Left ventricle myocardium inferior (tissue), 1 donor: ENCODE measurements at regions not wholly inside any gene's neighbourhood (a gene's known extent, or its start where the extent isn't known, plus 50 kb on each side); places are given as distances from the start of the nearest gene placed in this dataset.
"Not testable (repeated sequence)": the region's sequence is repeated elsewhere in the genome, so short reads cannot be mapped to it uniquely, and the experiment has no call there.

Experiments used
- DNase-seq: peaks from one replicate; pipeline ENCODE4 v3.0.0-alpha.2; 2020
- H3K27ac ChIP-seq: fragments of 200-600 bp; replicated peaks from 2 replicates; pipeline ENCODE4 v1.8.0; 2021
- H3K27me3 ChIP-seq: fragments of 200-600 bp; 2 replicates; pipeline ENCODE4 v1.8.0; 2021; ENCODE audit warnings: low read depth
- H3K36me3 ChIP-seq: fragments of 200-600 bp; 2 replicates; pipeline ENCODE4 v1.8.0; 2021
- H3K4me1 ChIP-seq: fragments of 200-600 bp; 2 replicates; pipeline ENCODE4 v1.8.0; 2021
- H3K4me3 ChIP-seq: fragments of 200-600 bp; 2 replicates; pipeline ENCODE4 v1.8.0; 2021; ENCODE audit warnings: mild to moderate bottlenecking, moderate library complexity
- H3K9me3 ChIP-seq: fragments of 200-600 bp; replicated peaks from 2 replicates; pipeline ENCODE4 v1.8.0; 2021
- CTCF ChIP-seq: fragments of 200-600 bp; IDR thresholded peaks from 2 replicates; pipeline ENCODE4 v1.8.0; 2021; ENCODE audit warnings: antibody characterized with exemption, mild to moderate bottlenecking, borderline replicate concordance
- intact Hi-C: fragments of 100-400 bp; cut with micrococcal nuclease; formaldehyde crosslinking; loops from one replicate; pipeline ENCODE4 v1.11.0; 2022
- donor health status: DM: no; HTN: yes; CAD: no; lungs with severe emphysema.

DNA sequence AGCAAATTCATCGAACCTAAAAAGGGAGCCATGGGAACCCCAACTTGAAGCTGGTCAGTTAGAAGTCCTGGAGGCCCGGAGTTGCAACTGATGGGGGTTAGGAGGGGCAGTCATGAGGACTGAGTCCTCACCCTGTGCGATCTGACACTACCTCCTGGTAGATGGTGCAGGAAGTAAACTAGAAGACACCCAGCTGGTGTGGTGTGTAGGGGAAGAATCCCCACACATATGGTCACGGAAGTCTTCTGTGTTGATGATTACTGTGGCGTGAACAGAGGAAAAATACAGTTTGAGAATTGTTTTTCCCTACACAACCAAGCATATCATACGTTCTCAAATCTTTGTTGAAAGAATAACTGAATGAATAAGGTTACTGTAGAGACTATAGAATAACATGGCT, 164.6 kb upstream of the KCTD7 start:
- H3K4me1 ChIP-seq, result no peaks in the 10 kb centered on the region
- no peak for DNase-seq
- no peaks in the 10 kb centered on the region for H3K27me3 ChIP-seq
- H3K4me3 ChIP-seq, result no peak overlapping the region
- no peak for TF ChIP-seq CTCF
- intact Hi-C loops, result no loop called here
- H3K36me3 ChIP-seq, result no peaks in the 10 kb centered on the region
- peaks cover 6% of the 10 kb centered on the region for H3K9me3 ChIP-seq
- no peak overlapping the region for H3K27ac ChIP-seq

DNA sequence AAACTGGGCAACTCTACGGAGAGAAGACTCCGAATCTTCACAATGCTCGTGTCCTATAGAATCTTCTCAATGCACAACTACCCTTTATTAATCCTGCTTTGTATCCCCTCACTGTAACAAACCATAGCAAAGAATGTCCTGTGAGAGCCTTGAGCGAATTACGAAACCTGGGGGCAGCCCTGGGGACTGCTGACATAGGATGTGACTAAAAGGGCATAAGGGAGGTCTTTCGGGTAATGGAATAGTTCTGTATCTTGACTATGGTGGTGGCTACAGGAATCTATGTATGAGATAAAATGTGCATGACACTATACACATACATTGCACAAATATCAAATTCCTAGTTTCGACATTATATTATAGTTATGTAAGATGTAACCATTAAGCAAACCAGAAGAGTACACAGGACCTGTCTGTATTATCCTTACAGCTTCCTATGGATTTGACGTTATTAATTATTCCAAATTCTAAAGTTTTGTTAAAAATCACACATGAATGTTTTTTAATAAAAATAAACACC, 162.5 kb upstream of the KCTD7 start:
- Histone ChIP-seq H3K36me3 (no peaks in the 10 kb centered on the region), H3K4me1 (peaks cover 9% of the 10 kb centered on the region), H3K27ac (no peak overlapping the region), H3K9me3 (peaks cover 6% of the 10 kb centered on the region), H3K27me3 (no peaks in the 10 kb centered on the region), H3K4me3 (no peak overlapping the region)
- no peak for TF ChIP-seq CTCF
- intact Hi-C loops, result no loop called here
- no peak for DNase-seq

GRCh38 chr7:66467887-66468286, 160.8 kb upstream of the KCTD7 start:
- intact Hi-C loops, result no loop called here
- H3K36me3 ChIP-seq, result no peaks in the 10 kb centered on the region
- H3K4me1 ChIP-seq, result peaks cover 9% of the 10 kb centered on the region
- no peaks in the 10 kb centered on the region for H3K27me3 ChIP-seq
- no peaks in the 10 kb centered on the region for H3K9me3 ChIP-seq
- no peak for DNase-seq
- no peak overlapping the region for H3K27ac ChIP-seq
- H3K4me3 ChIP-seq, result no peak overlapping the region
- TF ChIP-seq CTCF, result no peak

GRCh38 chr7:66473064-66473463, 155.6 kb upstream of the KCTD7 start:
- H3K4me3 ChIP-seq, H3K9me3 ChIP-seq, H3K27ac ChIP-seq, intact Hi-C loops, H3K4me1 ChIP-seq, H3K27me3 ChIP-seq, DNase-seq: not testable (repeated sequence)
- peaks cover 25% of the 10 kb centered on the region for H3K36me3 ChIP-seq

DNA sequence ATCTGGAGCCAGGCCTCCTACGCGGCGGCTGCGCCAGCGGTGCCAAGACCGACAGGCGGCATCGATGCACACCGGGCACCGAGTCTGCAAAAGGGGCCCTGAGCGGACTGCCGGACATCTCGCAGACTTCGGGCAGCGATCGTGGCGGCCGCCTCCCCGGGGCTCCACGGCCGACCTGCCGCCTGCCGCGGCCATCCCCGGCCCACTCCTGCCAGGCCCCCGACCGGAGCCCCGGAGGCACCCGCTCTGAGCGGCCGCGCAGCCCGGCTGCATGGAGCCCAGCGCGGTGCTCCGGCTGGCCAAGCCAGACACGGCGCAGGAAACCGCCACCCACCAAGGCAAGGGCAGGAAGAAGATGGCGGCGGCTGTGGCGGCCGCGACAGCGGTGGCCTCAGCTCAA, 154.2 kb upstream of the KCTD7 start:
- peaks cover 34% of the 10 kb centered on the region for H3K36me3 ChIP-seq
- H3K9me3 ChIP-seq, result no peaks in the 10 kb centered on the region
- H3K4me1 ChIP-seq, result peaks cover 9% of the 10 kb centered on the region
- DNase-seq, result no peak
- intact Hi-C loops, result no loop called here
- H3K27me3 ChIP-seq, result no peaks in the 10 kb centered on the region
- TF ChIP-seq CTCF, result no peak
- H3K4me3 ChIP-seq, result no peak overlapping the region
- no peak overlapping the region for H3K27ac ChIP-seq

- H3K4me3 ChIP-seq, intact Hi-C loops, H3K9me3 ChIP-seq, H3K27me3 ChIP-seq, H3K4me1 ChIP-seq, DNase-seq, H3K27ac ChIP-seq: not testable (repeated sequence)
- H3K36me3 ChIP-seq, result peaks cover 41% of the 10 kb centered on the region
Observed at GRCh38 chr7:66476056-66476455, 152.6 kb upstream of the KCTD7 start.

DNA sequence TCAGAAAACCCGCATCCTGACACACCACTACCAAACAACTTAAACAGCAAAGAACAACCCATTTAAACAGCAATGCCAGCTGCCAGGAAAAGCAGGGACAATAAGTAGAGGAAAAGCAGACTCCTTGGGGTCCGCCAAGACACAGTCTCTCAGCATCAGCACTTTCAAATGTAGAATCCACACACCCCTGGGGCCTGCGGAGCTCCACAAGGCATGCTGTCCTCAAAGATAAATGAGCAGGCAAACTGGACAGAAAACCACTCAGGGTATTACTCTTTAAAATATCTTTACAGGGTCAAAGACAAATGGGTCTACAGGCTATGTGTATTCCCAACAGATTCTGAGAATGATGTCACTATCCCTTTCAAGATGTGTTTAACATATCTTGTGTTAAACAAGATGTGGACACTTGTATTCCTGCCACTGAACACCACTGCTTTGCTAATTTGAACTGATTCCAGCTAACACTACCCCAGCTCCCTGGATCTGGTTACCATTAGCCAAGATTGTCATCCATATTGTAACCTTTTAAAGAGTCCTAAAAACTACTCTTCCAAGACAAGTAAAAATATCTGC, 150.8 kb upstream of the KCTD7 start:
- H3K36me3 ChIP-seq, result peaks cover 41% of the 10 kb centered on the region
- H3K9me3 ChIP-seq, DNase-seq, intact Hi-C loops, H3K27ac ChIP-seq, H3K27me3 ChIP-seq, H3K4me1 ChIP-seq, H3K4me3 ChIP-seq: not testable (repeated sequence)

- H3K4me3 ChIP-seq, H3K27ac ChIP-seq, H3K27me3 ChIP-seq, intact Hi-C loops, H3K9me3 ChIP-seq, DNase-seq, H3K4me1 ChIP-seq: not testable (repeated sequence)
- peaks cover 28% of the 10 kb centered on the region for H3K36me3 ChIP-seq
Observed at GRCh38 chr7:66481229-66481628, 147.5 kb upstream of the KCTD7 start.

DNA sequence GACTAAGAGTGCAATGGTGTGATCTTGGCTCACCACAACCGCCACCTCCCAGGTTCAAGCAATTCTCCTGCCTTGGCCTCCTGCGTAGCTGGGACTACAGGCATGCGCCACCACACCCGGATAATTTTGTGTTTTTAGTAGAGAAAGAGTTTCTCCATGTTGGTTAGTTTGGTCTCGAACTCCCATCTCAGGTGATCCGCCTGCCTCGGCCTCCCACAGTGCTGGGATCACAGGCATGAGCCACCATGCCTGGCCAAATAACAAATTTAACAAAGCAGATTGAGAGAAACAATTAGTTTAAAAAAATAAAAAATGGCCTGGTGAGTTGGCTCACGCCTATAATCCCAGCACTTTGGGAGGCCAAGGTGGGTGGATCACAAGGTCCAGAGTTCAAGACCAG, 139.6 kb upstream of the KCTD7 start:
- H3K4me3 ChIP-seq, DNase-seq, H3K27me3 ChIP-seq, H3K36me3 ChIP-seq, H3K9me3 ChIP-seq, intact Hi-C loops, H3K27ac ChIP-seq: not testable (repeated sequence)
- peaks cover 15% of the 10 kb centered on the region for H3K4me1 ChIP-seq

GRCh38 chr7:66489741-66490140, 138.9 kb upstream of the KCTD7 start:
- H3K27me3 ChIP-seq, H3K9me3 ChIP-seq, H3K4me3 ChIP-seq, H3K36me3 ChIP-seq, intact Hi-C loops, H3K27ac ChIP-seq, DNase-seq: not testable (repeated sequence)
- peaks cover 20% of the 10 kb centered on the region for H3K4me1 ChIP-seq
